GM12865 (cell line): ENCODE measurements at regions not wholly inside any gene's neighbourhood (a gene's known extent, or its start where the extent isn't known, plus 50 kb on each side); places are given as distances from the start of the nearest gene placed in this dataset.
"Not testable (repeated sequence)": the region's sequence is repeated elsewhere in the genome, so short reads cannot be mapped to it uniquely, and the experiment has no call there.

Experiments used
- DNase-seq: peaks from one replicate; pipeline ENCODE4 v3.0.0; 2010; ENCODE audit warnings: low read depth
- H3K4me3 ChIP-seq: 2 replicates; pipeline ENCODE4 v1.5.1; 2011; ENCODE audit warnings: mild to moderate bottlenecking, low read depth, low read length, control low read depth
- CTCF ChIP-seq: IDR thresholded peaks from 2 replicates; pipeline ENCODE4 v1.5.1; 2011; ENCODE audit warnings: low read length, control low read depth, low read depth, inconsistent platforms; ENCODE audit not compliant: insufficient read depth; ENCODE audit errors: missing control alignments

GRCh38 chr12:31220633-31221550 is 105.1 kb downstream of the SINHCAF start:
- no peak for TF ChIP-seq CTCF

GRCh38 chr12:31221551-31221945 is 104.4 kb downstream of the SINHCAF start:
- TF ChIP-seq CTCF, result no peak
- H3K4me3 ChIP-seq, result no peak overlapping the region
- no peak for DNase-seq

More at GRCh38 chr12:31220633-31221550, 105.1 kb downstream of the SINHCAF start:
- no peak for DNase-seq
- no peak overlapping the region for H3K4me3 ChIP-seq

GRCh38 chr12:31222620-31223222 is 103.2 kb downstream of the SINHCAF start:
- no peak for DNase-seq
- no peak overlapping the region for H3K4me3 ChIP-seq
- TF ChIP-seq CTCF, result no peak

GRCh38 chr12:31223640-31224039 is 102.3 kb downstream of the SINHCAF start:
- DNase-seq, H3K4me3 ChIP-seq: not testable (repeated sequence)

GRCh38 chr12:31224768-31225448 is 101.0 kb downstream of the SINHCAF start:
- no peak overlapping the region for H3K4me3 ChIP-seq
- TF ChIP-seq CTCF, result no peak
- DNase-seq, result no peak

- no peak for TF ChIP-seq CTCF
- H3K4me3 ChIP-seq, result no peak overlapping the region
- DNase-seq, result no peak
These were observed 100.1 kb downstream of the SINHCAF start for GRCh38 chr12:31225656-31226535.
